ENCODE measurements at regions not wholly inside any gene's neighbourhood (a gene's known extent, or its start where the extent isn't known, plus 50 kb on each side); places are given as distances from the start of the nearest gene placed in this dataset.

GRCh38 chr5:145163876-145164275 lies 671.3 kb downstream of the PRELID2 start:
- DNase-seq, result no peak

GRCh38 chr5:145162626-145163025 lies 672.5 kb downstream of the PRELID2 start:
- DNase-seq, result no peak

- DNase-seq, result no peak
Observed at GRCh38 chr5:145161391-145161790, 673.8 kb downstream of the PRELID2 start.

GRCh38 chr5:145160679-145161078 lies 674.5 kb downstream of the PRELID2 start:
- no peak for DNase-seq

- DNase-seq, result no peak
Observed at GRCh38 chr5:145158730-145159129, 676.4 kb downstream of the PRELID2 start.

GRCh38 chr5:145157841-145158240 lies 677.3 kb downstream of the PRELID2 start:
- DNase-seq, result no peak

- DNase-seq, result no peak
Observed at GRCh38 chr5:145141534-145141933, 693.6 kb downstream of the PRELID2 start.

GRCh38 chr5:145130996-145131395 lies 704.1 kb downstream of the PRELID2 start:
- DNase-seq, result no peak

GRCh38 chr5:145129797-145130196 lies 705.3 kb downstream of the PRELID2 start:
- DNase-seq, result no peak

GRCh38 chr5:145124806-145125205 lies 710.3 kb downstream of the PRELID2 start:
- no peak for DNase-seq

GRCh38 chr5:145118611-145119010 lies 716.5 kb downstream of the PRELID2 start:
- no peak for DNase-seq

- no peak for DNase-seq
Observed at GRCh38 chr5:145118127-145118526, 717.0 kb downstream of the PRELID2 start.

GRCh38 chr5:145117285-145117684 lies 717.9 kb downstream of the PRELID2 start:
- no peak for DNase-seq

GRCh38 chr5:145111420-145111819 lies 723.7 kb downstream of the PRELID2 start:
- no peak for DNase-seq

- DNase-seq, result no peak
Observed at GRCh38 chr5:145110834-145111233, 724.3 kb downstream of the PRELID2 start.

- no peak for DNase-seq
Observed at GRCh38 chr5:145110181-145110580, 725.0 kb downstream of the PRELID2 start.

- no peak for DNase-seq
Observed at GRCh38 chr5:145105384-145105783, 729.8 kb downstream of the PRELID2 start.

GRCh38 chr5:145104106-145104505 lies 731.0 kb downstream of the PRELID2 start:
- DNase-seq, result no peak

- DNase-seq, result no peak
Observed at GRCh38 chr5:145101246-145101645, 733.9 kb downstream of the PRELID2 start.

GRCh38 chr5:145090115-145090514 lies 745.0 kb downstream of the PRELID2 start:
- DNase-seq, result no peak

- DNase-seq, result no peak
Observed at GRCh38 chr5:145084834-145085233, 750.3 kb downstream of the PRELID2 start.

- no peak for DNase-seq
Observed at GRCh38 chr5:145077028-145077427, 758.1 kb downstream of the PRELID2 start.

GRCh38 chr5:145076040-145076439 lies 759.1 kb downstream of the PRELID2 start:
- no peak for DNase-seq

- DNase-seq, result no peak
Observed at GRCh38 chr5:145072889-145073288, 762.3 kb downstream of the PRELID2 start.

GRCh38 chr5:145068721-145069120 lies 766.4 kb downstream of the PRELID2 start:
- DNase-seq, result no peak
